HTR-8/SVneo (cell line): ENCODE measurements at regions not wholly inside any gene's neighbourhood (a gene's known extent, or its start where the extent isn't known, plus 50 kb on each side); places are given as distances from the start of the nearest gene placed in this dataset.

ENCODE experiments used
- DNase-seq: peaks from one replicate; pipeline ENCODE4 v3.0.0; 2011; ENCODE audit warnings: low spot score, mixed read lengths; ENCODE audit not compliant: insufficient read length
- FAIRE-seq: peaks from 2 replicates; lab custom pipeline; 2011; peaks lifted over from hg19 to GRCh38; lab: Jason Lieb, UNC

GRCh38 chr1:55600242-55600641 is 385.1 kb upstream of the USP24 start:
- no peak for DNase-seq
- FAIRE-seq: no peak

GRCh38 chr1:55597910-55598309 is 382.7 kb upstream of the USP24 start:
- FAIRE-seq (no peak), DNase-seq (no peak)

- DNase-seq (no peak), FAIRE-seq (no peak)
Measured at GRCh38 chr1:55594701-55595100, 379.5 kb upstream of the USP24 start.

- FAIRE-seq (no peak), DNase-seq (no peak)
Measured at GRCh38 chr1:55593298-55593697, 378.1 kb upstream of the USP24 start.

- no peak for FAIRE-seq
- no peak for DNase-seq
Measured at GRCh38 chr1:55592122-55592521, 377.0 kb upstream of the USP24 start.

- no peak for DNase-seq
- no peak for FAIRE-seq
Measured at GRCh38 chr1:55589671-55590297, 374.6 kb upstream of the USP24 start.

GRCh38 chr1:55588309-55588708 is 373.1 kb upstream of the USP24 start:
- DNase-seq: no peak
- FAIRE-seq: no peak

GRCh38 chr1:55586771-55587170 is 371.6 kb upstream of the USP24 start:
- DNase-seq (no peak), FAIRE-seq (no peak)

GRCh38 chr1:55585402-55585792 is 370.2 kb upstream of the USP24 start:
- DNase-seq (no peak), FAIRE-seq (no peak)

- DNase-seq: no peak
Measured at GRCh38 chr1:55584526-55585401, 369.6 kb upstream of the USP24 start.

GRCh38 chr1:55582084-55582483 is 366.9 kb upstream of the USP24 start:
- DNase-seq: no peak
- FAIRE-seq: no peak

More at GRCh38 chr1:55584526-55585401, 369.6 kb upstream of the USP24 start:
- no peak for FAIRE-seq

- FAIRE-seq (no peak), DNase-seq (no peak)
Measured at GRCh38 chr1:55580845-55581332, 365.7 kb upstream of the USP24 start.

GRCh38 chr1:55579332-55580001 is 364.3 kb upstream of the USP24 start:
- FAIRE-seq: no peak
- DNase-seq: no peak

GRCh38 chr1:55578646-55579045 is 363.5 kb upstream of the USP24 start:
- no peak for FAIRE-seq
- no peak for DNase-seq

- DNase-seq (no peak), FAIRE-seq (no peak)
Measured at GRCh38 chr1:55575571-55576279, 360.6 kb upstream of the USP24 start.

GRCh38 chr1:55574691-55575225 is 359.6 kb upstream of the USP24 start:
- FAIRE-seq (no peak), DNase-seq (no peak)

GRCh38 chr1:55572878-55573734 is 357.9 kb upstream of the USP24 start:
- no peak for FAIRE-seq

GRCh38 chr1:55571767-55572166 is 356.6 kb upstream of the USP24 start:
- FAIRE-seq (no peak), DNase-seq (no peak)

More at GRCh38 chr1:55572878-55573734, 357.9 kb upstream of the USP24 start:
- DNase-seq: no peak

GRCh38 chr1:55569417-55569816 is 354.3 kb upstream of the USP24 start:
- FAIRE-seq (no peak), DNase-seq (no peak)
